ENCODE measurements at regions not wholly inside any gene's neighbourhood (a gene's known extent, or its start where the extent isn't known, plus 50 kb on each side); places are given as distances from the start of the nearest gene placed in this dataset.

DNA sequence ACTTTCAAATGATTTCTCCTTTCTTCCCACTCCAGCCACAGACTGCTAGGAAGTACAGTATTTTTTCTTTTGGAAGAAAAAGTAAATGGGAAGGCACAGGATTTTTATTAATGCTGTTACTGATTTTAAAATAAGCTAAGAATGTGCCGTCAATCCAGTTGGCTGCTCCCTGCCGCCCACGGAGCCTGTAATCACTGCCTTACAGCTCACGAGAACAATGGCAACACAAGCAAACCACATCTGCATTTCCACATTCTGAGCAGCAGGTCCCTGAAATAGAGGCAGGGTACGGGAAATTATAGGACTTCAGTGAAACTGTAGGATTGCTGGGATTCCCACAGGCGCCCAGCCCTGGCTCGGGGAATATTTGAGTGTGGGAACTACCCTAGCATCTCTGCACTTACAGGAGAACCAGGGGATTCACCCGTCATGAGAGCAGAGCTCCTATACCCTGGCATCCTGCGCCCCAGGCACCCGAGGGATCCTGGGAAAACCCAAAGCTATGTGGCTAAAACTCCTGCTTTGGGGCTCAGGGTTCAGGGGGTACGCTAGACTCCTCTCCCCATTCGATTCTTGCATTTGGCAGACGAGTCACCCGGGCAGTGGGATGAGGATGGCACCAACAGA is 72.9 kb upstream of the TNS3 start:
- TF ChIP-seq, protein P1, sequence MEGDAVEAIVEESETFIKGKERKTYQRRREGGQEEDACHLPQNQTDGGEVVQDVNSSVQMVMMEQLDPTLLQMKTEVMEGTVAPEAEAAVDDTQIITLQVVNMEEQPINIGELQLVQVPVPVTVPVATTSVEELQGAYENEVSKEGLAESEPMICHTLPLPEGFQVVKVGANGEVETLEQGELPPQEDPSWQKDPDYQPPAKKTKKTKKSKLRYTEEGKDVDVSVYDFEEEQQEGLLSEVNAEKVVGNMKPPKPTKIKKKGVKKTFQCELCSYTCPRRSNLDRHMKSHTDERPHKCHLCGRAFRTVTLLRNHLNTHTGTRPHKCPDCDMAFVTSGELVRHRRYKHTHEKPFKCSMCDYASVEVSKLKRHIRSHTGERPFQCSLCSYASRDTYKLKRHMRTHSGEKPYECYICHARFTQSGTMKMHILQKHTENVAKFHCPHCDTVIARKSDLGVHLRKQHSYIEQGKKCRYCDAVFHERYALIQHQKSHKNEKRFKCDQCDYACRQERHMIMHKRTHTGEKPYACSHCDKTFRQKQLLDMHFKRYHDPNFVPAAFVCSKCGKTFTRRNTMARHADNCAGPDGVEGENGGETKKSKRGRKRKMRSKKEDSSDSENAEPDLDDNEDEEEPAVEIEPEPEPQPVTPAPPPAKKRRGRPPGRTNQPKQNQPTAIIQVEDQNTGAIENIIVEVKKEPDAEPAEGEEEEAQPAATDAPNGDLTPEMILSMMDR (conservative IDR thresholded peaks at IDR 0.05; ENCODE audit: low read depth, low read length) = no peak
- no peak for TF ChIP-seq RCOR1 (IDR thresholded peaks at IDR 0.05; ENCODE audit: insufficient replicate concordance, low read length)
